Activated naive CD8-positive, alpha-beta T cell treated with anti-CD3 and anti-CD28 coated beads for 36 hours (primary cell): ENCODE measurements at regions not wholly inside any gene's neighbourhood (a gene's known extent, or its start where the extent isn't known, plus 50 kb on each side); places are given as distances from the start of the nearest gene placed in this dataset.

ENCODE experiments used
- DNase-seq: peaks from one replicate; pipeline ENCODE4 v3.0.0; 2021
- H3K27ac Mint-ChIP-seq: one replicate; pipeline ENCODE4 v1.8.0; 2022; ENCODE audit warnings: mild to moderate bottlenecking, moderate library complexity, mixed read lengths
- H3K27me3 Mint-ChIP-seq: one replicate; pipeline ENCODE4 v1.8.0; 2022; ENCODE audit warnings: mild to moderate bottlenecking, mixed read lengths
- H3K36me3 Mint-ChIP-seq: one replicate; pipeline ENCODE4 v1.8.0; 2021; ENCODE audit warnings: mild to moderate bottlenecking, mixed read lengths
- H3K4me1 Mint-ChIP-seq: one replicate; pipeline ENCODE4 v1.8.0; 2021; ENCODE audit warnings: mixed read lengths
- H3K4me3 Mint-ChIP-seq: one replicate; pipeline ENCODE4 v1.8.0; 2022; ENCODE audit warnings: mild to moderate bottlenecking, moderate library complexity, mixed read lengths
- H3K9me3 Mint-ChIP-seq: one replicate; pipeline ENCODE4 v1.8.0; 2022; ENCODE audit warnings: mixed read lengths

- DNase-seq: no peak
- no peaks in the 10 kb centered on the region for H3K27me3 Mint-ChIP-seq
- peaks cover 12% of the 10 kb centered on the region for H3K36me3 Mint-ChIP-seq
- peaks cover 42% of the 10 kb centered on the region for H3K4me1 Mint-ChIP-seq
- H3K9me3 Mint-ChIP-seq: peaks cover 14% of the 10 kb centered on the region
- H3K4me3 Mint-ChIP-seq: peak overlapping the region; percentile 12
- peak overlapping the region; percentile 83 for H3K27ac Mint-ChIP-seq
Measured at GRCh38 chr12:92432724-92433441, 269.9 kb upstream of the PLEKHG7 start.

- Mint-ChIP-seq H3K4me3 (no peak overlapping the region), H3K36me3 (peaks cover 10% of the 10 kb centered on the region), H3K4me1 (peaks cover 35% of the 10 kb centered on the region), H3K27me3 (no peaks in the 10 kb centered on the region), H3K9me3 (peaks cover 14% of the 10 kb centered on the region), H3K27ac (peak overlapping the region; percentile 21)
- DNase-seq: peak; percentile 37
Measured at GRCh38 chr12:92431146-92431545, 271.6 kb upstream of the PLEKHG7 start.

- Mint-ChIP-seq H3K4me3 (no peak overlapping the region), H3K27ac (no peak overlapping the region), H3K27me3 (no peaks in the 10 kb centered on the region), H3K9me3 (peaks cover 5% of the 10 kb centered on the region), H3K36me3 (peaks cover 2% of the 10 kb centered on the region), H3K4me1 (peaks cover 25% of the 10 kb centered on the region)
- no peak for DNase-seq
Measured at GRCh38 chr12:92426332-92426731, 276.5 kb upstream of the PLEKHG7 start.

- Mint-ChIP-seq H3K9me3 (peaks cover 5% of the 10 kb centered on the region), H3K36me3 (peaks cover 2% of the 10 kb centered on the region), H3K4me3 (no peak overlapping the region), H3K27me3 (no peaks in the 10 kb centered on the region), H3K27ac (no peak overlapping the region), H3K4me1 (peaks cover 25% of the 10 kb centered on the region)
- DNase-seq: no peak
Measured at GRCh38 chr12:92425165-92425564, 277.6 kb upstream of the PLEKHG7 start.

- Mint-ChIP-seq H3K27ac (no peak overlapping the region), H3K4me3 (no peak overlapping the region), H3K27me3 (no peaks in the 10 kb centered on the region), H3K4me1 (peaks cover 23% of the 10 kb centered on the region), H3K9me3 (peaks cover 5% of the 10 kb centered on the region), H3K36me3 (peaks cover 5% of the 10 kb centered on the region)
- no peak for DNase-seq
Measured at GRCh38 chr12:92424338-92424737, 278.5 kb upstream of the PLEKHG7 start.

- Mint-ChIP-seq H3K27me3 (no peaks in the 10 kb centered on the region), H3K36me3 (peaks cover 3% of the 10 kb centered on the region), H3K27ac (no peak overlapping the region), H3K4me1 (peaks cover 22% of the 10 kb centered on the region), H3K4me3 (no peak overlapping the region), H3K9me3 (peaks cover under 1% of the 10 kb centered on the region)
- no peak for DNase-seq
Measured at GRCh38 chr12:92421701-92422100, 276.1 kb upstream of the BTG1 start.

GRCh38 chr12:92421042-92421441, 275.4 kb upstream of the BTG1 start:
- Mint-ChIP-seq H3K4me1 (peaks cover 27% of the 10 kb centered on the region), H3K4me3 (no peak overlapping the region), H3K27ac (no peak overlapping the region)

GRCh38 chr12:92419201-92419600, 273.6 kb upstream of the BTG1 start:
- Mint-ChIP-seq H3K4me1 (peaks cover 30% of the 10 kb centered on the region), H3K4me3 (no peak overlapping the region), H3K9me3 (peaks cover 3% of the 10 kb centered on the region), H3K27ac (no peak overlapping the region), H3K36me3 (peaks cover 3% of the 10 kb centered on the region), H3K27me3 (no peaks in the 10 kb centered on the region)
- DNase-seq: no peak

More at GRCh38 chr12:92421042-92421441, 275.4 kb upstream of the BTG1 start:
- Mint-ChIP-seq H3K27me3 (no peaks in the 10 kb centered on the region), H3K36me3 (peaks cover 3% of the 10 kb centered on the region), H3K9me3 (peaks cover 3% of the 10 kb centered on the region)
- no peak for DNase-seq

- peaks cover 3% of the 10 kb centered on the region for H3K36me3 Mint-ChIP-seq
- no peak for DNase-seq
- peaks cover 3% of the 10 kb centered on the region for H3K9me3 Mint-ChIP-seq
- H3K4me1 Mint-ChIP-seq: peaks cover 26% of the 10 kb centered on the region
- no peak overlapping the region for H3K4me3 Mint-ChIP-seq
- H3K27ac Mint-ChIP-seq: no peak overlapping the region
- H3K27me3 Mint-ChIP-seq: no peaks in the 10 kb centered on the region
Measured at GRCh38 chr12:92418381-92418780, 272.7 kb upstream of the BTG1 start.

GRCh38 chr12:92417373-92417772, 271.7 kb upstream of the BTG1 start:
- no peak for DNase-seq
- no peak overlapping the region for H3K4me3 Mint-ChIP-seq
- peaks cover 26% of the 10 kb centered on the region for H3K4me1 Mint-ChIP-seq
- peaks cover 3% of the 10 kb centered on the region for H3K36me3 Mint-ChIP-seq
- no peak overlapping the region for H3K27ac Mint-ChIP-seq
- peaks cover 3% of the 10 kb centered on the region for H3K9me3 Mint-ChIP-seq
- H3K27me3 Mint-ChIP-seq: no peaks in the 10 kb centered on the region

GRCh38 chr12:92416385-92416812, 270.8 kb upstream of the BTG1 start:
- peaks cover 3% of the 10 kb centered on the region for H3K36me3 Mint-ChIP-seq
- no peak for DNase-seq
- no peak overlapping the region for H3K27ac Mint-ChIP-seq
- H3K9me3 Mint-ChIP-seq: peaks cover 3% of the 10 kb centered on the region
- H3K4me1 Mint-ChIP-seq: peaks cover 22% of the 10 kb centered on the region
- no peak overlapping the region for H3K4me3 Mint-ChIP-seq
- H3K27me3 Mint-ChIP-seq: no peaks in the 10 kb centered on the region

GRCh38 chr12:92414170-92415070, 268.8 kb upstream of the BTG1 start:
- no peak for DNase-seq
- Mint-ChIP-seq H3K27me3 (no peaks in the 10 kb centered on the region), H3K36me3 (no peaks in the 10 kb centered on the region), H3K27ac (no peak overlapping the region), H3K9me3 (peaks cover 4% of the 10 kb centered on the region), H3K4me3 (no peak overlapping the region), H3K4me1 (peaks cover 19% of the 10 kb centered on the region)

GRCh38 chr12:92413286-92413685, 267.6 kb upstream of the BTG1 start:
- DNase-seq: no peak
- no peaks in the 10 kb centered on the region for H3K27me3 Mint-ChIP-seq
- H3K9me3 Mint-ChIP-seq: peaks cover 4% of the 10 kb centered on the region
- peaks cover 24% of the 10 kb centered on the region for H3K4me1 Mint-ChIP-seq
- no peak overlapping the region for H3K27ac Mint-ChIP-seq
- H3K4me3 Mint-ChIP-seq: no peak overlapping the region
- H3K36me3 Mint-ChIP-seq: peaks cover 4% of the 10 kb centered on the region

- DNase-seq: no peak
- H3K36me3 Mint-ChIP-seq: peaks cover 4% of the 10 kb centered on the region
- H3K9me3 Mint-ChIP-seq: peaks cover 7% of the 10 kb centered on the region
- H3K27ac Mint-ChIP-seq: no peak overlapping the region
- peaks cover 27% of the 10 kb centered on the region for H3K4me1 Mint-ChIP-seq
- no peaks in the 10 kb centered on the region for H3K27me3 Mint-ChIP-seq
- H3K4me3 Mint-ChIP-seq: no peak overlapping the region
Measured at GRCh38 chr12:92412856-92413255, 267.2 kb upstream of the BTG1 start.

- Mint-ChIP-seq H3K9me3 (peaks cover 9% of the 10 kb centered on the region), H3K36me3 (peaks cover 6% of the 10 kb centered on the region), H3K27ac (no peak overlapping the region), H3K27me3 (no peaks in the 10 kb centered on the region), H3K4me1 (peaks cover 29% of the 10 kb centered on the region), H3K4me3 (no peak overlapping the region)
- no peak for DNase-seq
Measured at GRCh38 chr12:92411687-92412086, 266.0 kb upstream of the BTG1 start.
